ENCODE measurements at regions not wholly inside any gene's neighbourhood (a gene's known extent, or its start where the extent isn't known, plus 50 kb on each side); places are given as distances from the start of the nearest gene placed in this dataset.
"Not testable (repeated sequence)": the region's sequence is repeated elsewhere in the genome, so short reads cannot be mapped to it uniquely, and the experiment has no call there.

DNA sequence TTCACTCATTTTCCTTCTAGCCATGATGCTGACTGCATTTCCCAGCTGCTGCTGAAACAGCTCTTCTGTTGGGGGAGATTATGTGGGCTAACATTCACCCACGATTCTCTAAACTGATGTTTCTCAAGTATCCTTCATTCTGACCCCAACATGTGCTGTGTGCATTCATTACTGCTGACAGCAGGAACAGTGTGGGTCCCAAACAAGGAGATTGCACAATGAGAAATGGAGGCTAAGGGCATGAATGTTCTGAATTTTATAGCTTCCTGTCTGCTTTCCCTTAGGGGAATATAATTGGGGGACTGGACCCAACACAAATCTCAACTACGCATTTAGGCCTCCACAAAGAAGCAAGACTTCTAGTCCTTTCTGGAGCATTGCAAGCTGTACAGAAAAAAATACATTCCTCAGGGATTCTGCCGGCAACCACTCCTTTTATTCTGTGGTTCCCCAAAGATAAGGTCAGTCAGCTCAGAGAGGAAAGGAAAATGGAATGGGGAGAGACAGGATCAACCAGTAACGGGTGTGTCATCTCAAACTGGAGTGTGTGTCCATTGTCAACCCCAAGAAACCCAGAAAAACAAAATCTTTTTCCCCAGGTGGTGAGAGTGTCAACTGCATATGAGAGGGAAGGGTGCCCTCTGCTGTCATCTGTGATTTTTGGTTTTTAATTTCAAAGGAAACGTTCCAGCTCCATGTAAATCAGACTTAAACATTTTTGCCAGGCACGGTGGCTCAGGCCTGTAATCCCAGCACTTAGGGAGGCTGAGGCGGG, 81.5 kb upstream of the EGFL6 start:
- Histone ChIP-seq H3K4me1 (ENCODE audit: insufficient read depth, low read length) (peaks cover 15% of the 10 kb centered on the region), H3K9me3 (ENCODE audit: control insufficient read depth, insufficient read depth, low read length) (no peaks in the 10 kb centered on the region; the same call in 1 of the 2 replicates), H3K9ac (ENCODE audit: low read depth, low read length) (no peak overlapping the region)

DNA sequence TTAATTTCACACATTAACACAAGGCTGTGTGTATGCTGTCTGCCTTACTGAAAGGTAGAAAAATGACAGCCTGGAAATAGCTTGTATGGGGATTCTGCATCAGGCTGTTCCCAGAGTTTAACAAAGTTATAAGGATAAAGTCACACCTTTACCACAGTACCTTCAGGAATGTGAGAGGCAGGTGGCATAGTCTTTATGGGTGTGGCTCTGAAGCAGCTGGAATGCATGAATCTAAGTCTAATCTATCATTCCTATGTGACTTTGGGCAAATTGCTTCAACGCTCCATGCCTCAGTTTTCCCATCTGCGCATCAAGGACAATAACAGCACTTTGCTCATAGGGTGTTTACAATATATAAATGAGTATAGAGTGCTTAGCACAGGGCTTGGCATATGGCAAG, 84.2 kb upstream of the EGFL6 start:
- no peak overlapping the region for H3K9ac ChIP-seq (ENCODE audit: low read depth, low read length)
- no peaks in the 10 kb centered on the region for H3K36me3 ChIP-seq (ENCODE audit: insufficient read depth, low read length)
- no peaks in the 10 kb centered on the region; the same call in 1 of the 2 replicates for H3K9me3 ChIP-seq (ENCODE audit: control insufficient read depth, insufficient read depth, low read length)
- peaks cover 15% of the 10 kb centered on the region for H3K4me1 ChIP-seq (ENCODE audit: insufficient read depth, low read length)

More for the DNA sequence above, 81.5 kb upstream of the EGFL6 start:
- no peaks in the 10 kb centered on the region for H3K36me3 ChIP-seq (ENCODE audit: insufficient read depth, low read length)

DNA sequence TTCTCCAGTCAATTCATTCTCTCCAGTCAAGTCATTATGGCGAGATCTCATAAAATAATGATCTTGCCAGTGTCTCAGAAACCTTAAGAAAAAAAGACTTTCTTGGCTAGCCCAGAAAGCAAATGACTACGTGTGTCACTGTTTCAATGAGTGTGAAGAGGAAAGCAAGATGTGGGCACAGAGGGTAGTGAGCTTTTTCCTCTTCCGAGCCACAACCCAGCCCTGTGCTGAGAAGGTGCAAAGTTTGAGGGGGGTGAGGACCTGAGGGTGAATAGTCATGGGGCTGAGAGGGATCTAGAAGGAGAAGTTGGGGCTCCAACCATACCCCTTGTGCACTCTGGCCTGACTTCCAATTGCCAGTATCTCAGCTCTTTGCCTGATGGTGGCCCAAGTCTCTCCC, 85.6 kb upstream of the EGFL6 start:
- H3K4me1 ChIP-seq (ENCODE audit: insufficient read depth, low read length) = peaks cover 15% of the 10 kb centered on the region
- H3K9ac ChIP-seq (ENCODE audit: low read depth, low read length) = no peak overlapping the region
- no peaks in the 10 kb centered on the region for H3K36me3 ChIP-seq (ENCODE audit: insufficient read depth, low read length)
- no peaks in the 10 kb centered on the region; the same call in 1 of the 2 replicates for H3K9me3 ChIP-seq (ENCODE audit: control insufficient read depth, insufficient read depth, low read length)

DNA sequence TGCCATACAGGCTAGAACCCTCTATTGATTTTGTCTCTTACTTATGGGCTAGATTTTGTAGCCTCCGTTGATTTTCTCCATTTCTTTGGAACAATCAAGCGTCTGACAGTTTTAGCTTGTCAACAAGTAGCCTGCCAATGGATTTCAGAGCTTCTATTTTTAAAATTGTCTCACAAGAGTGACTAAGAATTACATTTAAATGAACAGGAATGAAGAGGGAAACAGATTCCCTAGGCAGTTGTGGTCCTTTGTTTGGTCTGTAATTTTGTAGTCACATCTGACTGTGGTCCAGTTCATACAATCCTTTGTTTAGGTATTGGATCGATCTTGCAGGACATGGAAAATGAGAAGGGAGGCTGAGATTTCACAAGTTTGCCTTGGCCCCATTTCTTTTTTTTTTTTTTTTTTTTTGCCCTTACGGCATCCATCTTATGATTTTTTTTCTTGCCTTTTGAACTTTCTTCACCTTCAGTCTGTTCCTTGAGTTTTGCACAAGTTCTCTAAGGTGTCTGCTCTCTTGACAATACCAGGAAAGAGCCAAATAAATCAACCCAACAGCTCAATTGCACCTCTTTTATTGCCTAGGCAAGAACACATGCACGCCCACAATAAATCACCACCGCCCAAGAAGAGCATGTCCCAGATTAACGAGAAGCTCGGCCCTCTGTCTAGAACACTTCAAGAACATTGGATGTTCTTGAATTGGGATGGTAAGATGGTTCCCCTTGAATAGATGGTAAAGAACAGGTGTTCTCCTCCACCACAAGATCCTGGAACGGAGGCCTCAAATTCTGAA, 86.5 kb upstream of the EGFL6 start:
- no peaks in the 10 kb centered on the region; the same call in 1 of the 2 replicates for H3K9me3 ChIP-seq (ENCODE audit: control insufficient read depth, insufficient read depth, low read length)
- H3K36me3 ChIP-seq (ENCODE audit: insufficient read depth, low read length) = no peaks in the 10 kb centered on the region
- H3K9ac ChIP-seq (ENCODE audit: low read depth, low read length) = no peak overlapping the region
- H3K4me1 ChIP-seq (ENCODE audit: insufficient read depth, low read length) = peaks cover 14% of the 10 kb centered on the region

DNA sequence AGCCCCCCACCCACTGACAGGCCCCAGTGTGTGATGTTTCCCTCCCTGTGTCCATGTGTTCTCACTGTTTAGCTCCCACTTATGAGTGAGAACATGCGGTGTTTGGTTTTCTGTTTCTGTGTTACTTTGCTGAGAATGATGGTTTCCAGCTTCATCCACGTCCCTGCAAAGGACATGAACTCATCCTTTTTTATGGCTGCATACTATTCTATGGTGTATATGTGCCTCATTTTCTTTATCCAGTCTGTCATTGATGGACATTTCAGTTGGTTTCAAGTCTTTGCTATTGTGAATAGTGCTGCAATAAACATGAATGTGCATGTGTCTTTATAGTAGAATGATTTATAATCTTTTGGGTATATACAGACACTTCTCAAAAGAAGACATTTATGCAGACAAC, 88.6 kb upstream of the EGFL6 start:
- not testable (repeated sequence) for H3K36me3 ChIP-seq (ENCODE audit: insufficient read depth, low read length); H3K9ac ChIP-seq (ENCODE audit: low read depth, low read length); H3K4me1 ChIP-seq (ENCODE audit: insufficient read depth, low read length); H3K9me3 ChIP-seq (ENCODE audit: control insufficient read depth, insufficient read depth, low read length)

DNA sequence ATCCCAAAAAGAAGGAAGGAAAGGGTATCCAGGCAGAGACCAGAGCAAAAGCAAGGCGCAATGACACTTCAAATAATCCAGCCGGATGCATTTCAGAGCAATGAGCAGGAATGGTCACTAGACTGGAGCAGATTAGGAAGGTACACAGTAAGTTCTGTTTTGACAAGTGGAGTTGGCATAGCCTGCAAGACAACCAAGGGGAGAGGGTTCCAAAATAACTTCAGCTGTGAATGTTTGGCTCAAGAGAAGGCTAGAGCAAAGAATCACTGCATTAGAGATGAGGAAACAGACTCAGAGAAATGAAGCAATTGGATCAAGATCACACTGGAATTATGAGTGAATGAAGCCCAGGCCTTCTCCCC, 90.0 kb upstream of the EGFL6 start:
- no peaks in the 10 kb centered on the region for H3K9me3 ChIP-seq (ENCODE audit: control insufficient read depth, insufficient read depth, low read length)
- no peaks in the 10 kb centered on the region for H3K36me3 ChIP-seq (ENCODE audit: insufficient read depth, low read length)
- H3K4me1 ChIP-seq (ENCODE audit: insufficient read depth, low read length) = no peaks in the 10 kb centered on the region
- H3K9ac ChIP-seq (ENCODE audit: low read depth, low read length) = no peak overlapping the region

DNA sequence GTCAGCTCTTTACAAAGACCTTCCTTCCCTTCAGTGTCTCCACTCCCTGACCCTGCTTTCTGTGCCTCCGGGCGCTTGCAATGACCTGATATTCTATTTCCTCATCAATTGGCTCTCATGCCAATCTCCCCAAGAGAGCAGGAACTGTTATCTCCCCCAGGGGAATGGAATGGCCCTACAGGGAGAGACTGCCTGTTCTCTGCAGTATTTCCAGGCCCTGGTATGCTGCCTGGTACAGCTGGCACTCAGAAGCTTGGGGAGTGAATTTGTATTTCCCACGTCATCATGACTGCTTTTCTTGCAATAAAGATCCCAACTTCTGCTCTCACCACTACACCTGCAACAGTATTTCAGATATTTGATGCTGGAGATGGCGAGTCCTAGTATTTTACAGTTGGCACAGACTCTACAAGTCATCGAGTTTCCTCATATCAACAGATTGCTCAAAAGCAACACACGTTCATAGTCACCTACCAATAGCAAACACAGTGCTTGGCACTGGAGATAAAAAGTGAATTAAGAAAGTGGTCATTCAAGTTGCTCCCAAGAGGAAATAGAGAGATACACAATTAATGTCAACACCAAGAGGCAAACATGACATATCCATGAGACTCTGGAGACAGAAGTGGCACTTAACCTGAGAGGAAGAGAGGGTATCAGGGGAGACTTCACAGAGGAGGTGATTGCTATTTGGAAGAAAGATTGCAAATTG, 90.5 kb upstream of the EGFL6 start:
- Histone ChIP-seq H3K4me1 (ENCODE audit: insufficient read depth, low read length) (no peaks in the 10 kb centered on the region), H3K9ac (ENCODE audit: low read depth, low read length) (no peak overlapping the region), H3K9me3 (ENCODE audit: control insufficient read depth, insufficient read depth, low read length) (no peaks in the 10 kb centered on the region), H3K36me3 (ENCODE audit: insufficient read depth, low read length) (no peaks in the 10 kb centered on the region)

DNA sequence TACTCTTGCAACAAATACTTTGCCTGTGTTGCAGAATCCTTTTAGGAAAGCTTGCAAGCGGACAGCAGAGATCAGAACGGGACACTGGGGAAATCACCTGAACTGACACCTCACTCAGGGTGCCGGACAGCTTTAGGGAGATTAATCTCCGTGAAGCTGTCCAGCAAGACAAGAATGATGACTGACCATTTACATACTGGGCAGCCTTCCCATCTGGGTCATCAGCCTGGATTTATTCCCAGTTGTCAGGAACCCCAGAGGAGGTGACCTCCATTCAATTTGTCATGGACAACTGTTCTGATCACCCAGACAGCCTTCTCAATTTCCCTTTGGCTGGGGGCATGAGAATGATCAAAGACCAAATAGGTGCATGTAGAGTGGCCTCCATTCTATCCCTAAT, 93.0 kb upstream of the EGFL6 start:
- Histone ChIP-seq H3K9ac (ENCODE audit: low read depth, low read length) (no peak overlapping the region), H3K9me3 (ENCODE audit: control insufficient read depth, insufficient read depth, low read length) (no peaks in the 10 kb centered on the region), H3K36me3 (ENCODE audit: insufficient read depth, low read length) (no peaks in the 10 kb centered on the region), H3K4me1 (ENCODE audit: insufficient read depth, low read length) (no peaks in the 10 kb centered on the region)

DNA sequence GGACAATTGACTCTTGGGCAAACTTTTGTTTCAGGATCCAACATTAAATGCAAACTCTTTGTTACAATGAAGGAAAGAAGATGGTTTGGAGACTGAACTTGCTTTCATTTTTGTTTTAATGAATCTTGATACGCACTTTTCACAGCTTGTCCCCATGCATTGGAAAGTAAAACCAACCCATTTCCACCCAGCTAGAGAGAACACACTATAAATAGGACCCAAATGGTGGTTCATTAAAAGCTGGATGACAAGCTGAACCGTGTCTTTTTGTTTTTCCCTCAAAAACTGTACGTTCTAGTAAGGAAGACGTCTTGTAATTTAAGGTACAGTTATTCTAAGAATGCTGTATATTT, 95.3 kb upstream of the EGFL6 start:
- Histone ChIP-seq H3K36me3 (ENCODE audit: insufficient read depth, low read length) (no peaks in the 10 kb centered on the region), H3K9ac (ENCODE audit: low read depth, low read length) (no peak overlapping the region), H3K9me3 (ENCODE audit: control insufficient read depth, insufficient read depth, low read length) (no peaks in the 10 kb centered on the region), H3K4me1 (ENCODE audit: insufficient read depth, low read length) (no peaks in the 10 kb centered on the region)

DNA sequence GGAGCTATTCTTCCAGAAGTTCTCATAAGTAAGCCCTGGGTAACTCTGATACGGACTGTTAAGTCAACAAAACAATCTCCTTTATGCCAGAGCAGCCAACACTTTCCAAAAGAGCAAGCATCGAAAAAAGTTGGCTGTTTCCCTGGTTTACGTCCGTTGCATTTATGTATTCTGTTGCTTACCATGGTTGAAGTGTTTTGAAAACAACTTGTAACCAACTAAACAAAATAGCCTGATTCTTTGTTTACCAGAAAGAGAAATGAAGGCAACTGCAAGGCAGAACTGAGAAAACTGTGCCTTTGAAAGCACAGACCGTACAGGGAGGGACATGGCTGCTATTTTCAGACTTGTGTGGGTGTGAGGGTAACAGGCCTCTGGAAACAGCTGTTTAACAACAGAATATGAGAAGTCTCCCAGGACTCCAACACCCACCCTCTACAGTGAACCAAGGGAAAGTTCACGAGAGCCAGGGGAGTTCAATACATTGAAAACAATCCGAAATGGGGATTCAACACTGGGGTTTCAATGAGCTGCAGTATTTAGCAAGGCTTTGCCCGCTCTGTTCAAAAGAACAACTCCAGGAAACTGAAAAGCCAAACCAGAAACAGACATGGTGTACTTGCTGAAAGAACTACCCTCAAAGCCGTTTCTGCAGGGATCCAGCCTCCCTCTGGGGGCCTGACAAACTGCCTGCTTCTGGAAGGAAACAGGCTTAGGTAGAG, 95.8 kb upstream of the EGFL6 start:
- Histone ChIP-seq H3K9me3 (ENCODE audit: control insufficient read depth, insufficient read depth, low read length) (no peaks in the 10 kb centered on the region), H3K36me3 (ENCODE audit: insufficient read depth, low read length) (no peaks in the 10 kb centered on the region), H3K9ac (ENCODE audit: low read depth, low read length) (no peak overlapping the region), H3K4me1 (ENCODE audit: insufficient read depth, low read length) (no peaks in the 10 kb centered on the region)

DNA sequence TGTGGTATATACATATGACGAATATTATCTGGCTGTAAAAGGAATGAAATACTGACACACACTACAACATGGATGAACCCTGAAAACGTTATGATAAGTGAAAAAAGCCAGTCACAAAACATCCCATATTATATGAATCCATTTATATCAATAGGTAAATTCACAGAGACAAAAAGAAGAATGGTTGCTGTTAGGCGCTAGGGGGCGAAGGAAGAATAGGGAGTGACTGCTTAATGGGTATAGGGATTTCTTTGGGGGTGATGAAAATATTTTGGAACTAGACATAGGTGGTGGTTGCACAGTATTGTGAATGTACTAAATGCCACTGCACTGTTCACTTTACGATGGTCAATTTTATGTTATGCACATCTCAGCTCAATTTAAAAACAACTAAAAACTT, 96.4 kb upstream of the EGFL6 start:
- H3K4me1 ChIP-seq (ENCODE audit: insufficient read depth, low read length) = no peaks in the 10 kb centered on the region
- no peaks in the 10 kb centered on the region for H3K9me3 ChIP-seq (ENCODE audit: control insufficient read depth, insufficient read depth, low read length)
- no peak overlapping the region for H3K9ac ChIP-seq (ENCODE audit: low read depth, low read length)
- H3K36me3 ChIP-seq (ENCODE audit: insufficient read depth, low read length) = no peaks in the 10 kb centered on the region

DNA sequence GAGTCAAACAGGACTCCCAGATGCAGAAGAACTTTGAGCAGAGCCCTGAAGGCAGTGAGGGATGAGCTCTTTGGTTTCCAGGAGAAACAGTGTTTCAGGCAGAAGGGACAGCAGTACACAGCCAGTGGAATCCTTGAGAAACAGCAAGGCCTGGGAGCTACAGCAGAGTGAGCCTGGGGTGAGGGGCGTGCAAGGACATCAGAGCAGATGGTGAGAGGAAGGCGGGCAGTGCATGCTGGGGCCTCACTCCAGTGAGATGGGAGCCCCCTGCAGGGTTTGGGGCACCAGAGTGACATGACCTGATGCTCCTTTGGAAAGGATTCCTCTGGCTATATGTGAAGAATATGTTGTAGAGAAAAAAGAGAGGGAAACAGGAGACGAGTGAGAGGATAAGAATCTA, 98.1 kb upstream of the EGFL6 start:
- H3K9me3 ChIP-seq (ENCODE audit: control insufficient read depth, insufficient read depth, low read length) = no peaks in the 10 kb centered on the region
- no peak overlapping the region for H3K9ac ChIP-seq (ENCODE audit: low read depth, low read length)
- H3K4me1 ChIP-seq (ENCODE audit: insufficient read depth, low read length) = no peaks in the 10 kb centered on the region
- H3K36me3 ChIP-seq (ENCODE audit: insufficient read depth, low read length) = no peaks in the 10 kb centered on the region

DNA sequence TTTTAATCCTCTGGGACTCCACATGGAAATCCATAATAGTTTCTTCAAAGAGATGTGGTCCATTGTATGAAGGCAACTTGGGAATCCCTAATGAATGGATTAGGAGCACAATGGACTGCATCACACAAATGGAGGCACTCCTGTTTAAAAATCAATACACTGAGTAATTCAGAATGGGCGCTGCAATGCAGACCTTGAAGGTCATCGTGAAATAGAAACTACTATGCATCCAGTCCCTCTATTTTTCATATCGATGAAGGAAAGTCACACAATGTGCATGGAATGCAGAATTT, 98.8 kb upstream of the EGFL6 start:
- no peak overlapping the region for H3K9ac ChIP-seq (ENCODE audit: low read depth, low read length)
- no peaks in the 10 kb centered on the region for H3K36me3 ChIP-seq (ENCODE audit: insufficient read depth, low read length)
- H3K4me1 ChIP-seq (ENCODE audit: insufficient read depth, low read length) = no peaks in the 10 kb centered on the region
- no peaks in the 10 kb centered on the region for H3K9me3 ChIP-seq (ENCODE audit: control insufficient read depth, insufficient read depth, low read length)

DNA sequence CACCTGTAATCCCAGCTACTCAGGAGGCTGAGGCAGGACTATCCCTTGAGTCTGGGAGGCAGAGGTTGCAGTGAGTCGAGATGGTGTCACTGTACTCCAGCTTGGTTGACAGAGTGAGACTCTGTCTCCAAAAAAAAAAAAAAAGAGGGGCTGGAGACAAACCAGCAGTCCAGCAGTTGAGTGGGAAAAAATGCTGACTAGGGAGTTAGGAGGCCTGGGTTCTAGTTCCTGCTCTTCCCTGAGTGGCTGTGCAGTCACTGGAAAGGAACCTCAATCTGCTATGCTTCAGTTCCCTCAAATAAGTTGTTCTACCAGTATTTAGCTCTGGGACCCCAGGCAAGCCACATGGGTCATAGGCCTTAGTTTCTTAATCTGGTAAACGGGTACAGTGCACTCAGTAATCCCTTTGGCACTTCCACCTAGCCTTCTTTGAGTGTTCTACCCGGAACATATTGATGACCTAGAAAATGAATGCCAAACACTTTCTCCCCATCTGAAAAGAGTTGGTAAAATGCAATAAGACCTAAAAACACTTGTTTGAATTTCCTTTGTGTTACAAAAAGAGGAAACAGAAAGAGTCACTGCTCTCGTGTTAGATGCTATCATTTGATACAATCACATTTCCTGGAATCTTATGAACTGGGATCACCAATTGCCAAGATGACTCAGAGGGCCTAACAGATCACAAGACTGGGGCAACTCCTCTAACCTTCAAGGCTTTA, 99.3 kb upstream of the EGFL6 start:
- H3K4me1 ChIP-seq (ENCODE audit: insufficient read depth, low read length) = no peaks in the 10 kb centered on the region
- H3K9ac ChIP-seq (ENCODE audit: low read depth, low read length) = no peak overlapping the region
- H3K9me3 ChIP-seq (ENCODE audit: control insufficient read depth, insufficient read depth, low read length) = no peaks in the 10 kb centered on the region
- no peaks in the 10 kb centered on the region for H3K36me3 ChIP-seq (ENCODE audit: insufficient read depth, low read length)
